ENCODE measurements at regions not wholly inside any gene's neighbourhood (a gene's known extent, or its start where the extent isn't known, plus 50 kb on each side); places are given as distances from the start of the nearest gene placed in this dataset.

- no peak for DNase-seq
- Histone ChIP-seq H3K4me3 (no peak overlapping the region), H3K27ac (replicated peaks) (peak overlapping the region; percentile 71), H3K36me3 (no peaks in the 10 kb centered on the region), H3K9me3 (replicated peaks) (no peaks in the 10 kb centered on the region), H3K4me1 (peaks cover 8% of the 10 kb centered on the region), H3K27me3 (ENCODE audit: low read depth) (no peaks in the 10 kb centered on the region)
- intact Hi-C loops (cut with micrococcal nuclease) = no loop called here
- TF ChIP-seq, protein P1, sequence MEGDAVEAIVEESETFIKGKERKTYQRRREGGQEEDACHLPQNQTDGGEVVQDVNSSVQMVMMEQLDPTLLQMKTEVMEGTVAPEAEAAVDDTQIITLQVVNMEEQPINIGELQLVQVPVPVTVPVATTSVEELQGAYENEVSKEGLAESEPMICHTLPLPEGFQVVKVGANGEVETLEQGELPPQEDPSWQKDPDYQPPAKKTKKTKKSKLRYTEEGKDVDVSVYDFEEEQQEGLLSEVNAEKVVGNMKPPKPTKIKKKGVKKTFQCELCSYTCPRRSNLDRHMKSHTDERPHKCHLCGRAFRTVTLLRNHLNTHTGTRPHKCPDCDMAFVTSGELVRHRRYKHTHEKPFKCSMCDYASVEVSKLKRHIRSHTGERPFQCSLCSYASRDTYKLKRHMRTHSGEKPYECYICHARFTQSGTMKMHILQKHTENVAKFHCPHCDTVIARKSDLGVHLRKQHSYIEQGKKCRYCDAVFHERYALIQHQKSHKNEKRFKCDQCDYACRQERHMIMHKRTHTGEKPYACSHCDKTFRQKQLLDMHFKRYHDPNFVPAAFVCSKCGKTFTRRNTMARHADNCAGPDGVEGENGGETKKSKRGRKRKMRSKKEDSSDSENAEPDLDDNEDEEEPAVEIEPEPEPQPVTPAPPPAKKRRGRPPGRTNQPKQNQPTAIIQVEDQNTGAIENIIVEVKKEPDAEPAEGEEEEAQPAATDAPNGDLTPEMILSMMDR (IDR thresholded peaks at IDR 0.05; ENCODE audit: borderline replicate concordance) = no peak
Observed at GRCh38 chr12:29971446-29971845, 187.7 kb upstream of the TMTC1 start.

- no peaks in the 10 kb centered on the region for H3K9me3 ChIP-seq (replicated peaks)
- H3K4me3 ChIP-seq = no peak overlapping the region
- peak overlapping the region; percentile 71 for H3K27ac ChIP-seq (replicated peaks)
- H3K4me1 ChIP-seq = peaks cover 8% of the 10 kb centered on the region
- no peak for DNase-seq
- TF ChIP-seq, protein P1 (IDR thresholded peaks at IDR 0.05; ENCODE audit: borderline replicate concordance) = no peak
- intact Hi-C loops (cut with micrococcal nuclease) = no loop called here
- no peaks in the 10 kb centered on the region for H3K36me3 ChIP-seq
- H3K27me3 ChIP-seq (ENCODE audit: low read depth) = no peaks in the 10 kb centered on the region
Observed at GRCh38 chr12:29970501-29970900, 186.8 kb upstream of the TMTC1 start.

GRCh38 chr12:29962276-29963035 lies 178.7 kb upstream of the TMTC1 start:
- TF ChIP-seq, protein P1 (IDR thresholded peaks at IDR 0.05; ENCODE audit: borderline replicate concordance) = no peak
- Histone ChIP-seq H3K27me3 (ENCODE audit: low read depth) (no peaks in the 10 kb centered on the region), H3K4me3 (no peak overlapping the region), H3K36me3 (no peaks in the 10 kb centered on the region), H3K27ac (replicated peaks) (no peak overlapping the region), H3K9me3 (replicated peaks) (no peaks in the 10 kb centered on the region), H3K4me1 (no peaks in the 10 kb centered on the region)
- intact Hi-C loops (cut with micrococcal nuclease) = no loop called here
- DNase-seq = no peak

- Histone ChIP-seq H3K9me3 (replicated peaks) (no peaks in the 10 kb centered on the region), H3K4me1 (no peaks in the 10 kb centered on the region), H3K27ac (replicated peaks) (no peak overlapping the region), H3K36me3 (no peaks in the 10 kb centered on the region), H3K27me3 (ENCODE audit: low read depth) (no peaks in the 10 kb centered on the region), H3K4me3 (no peak overlapping the region)
- TF ChIP-seq, protein P1 (IDR thresholded peaks at IDR 0.05; ENCODE audit: borderline replicate concordance) = no peak
- intact Hi-C loops (cut with micrococcal nuclease) = no loop called here
- no peak for DNase-seq
Observed at GRCh38 chr12:29961231-29961630, 177.5 kb upstream of the TMTC1 start.

GRCh38 chr12:29960122-29960521 lies 176.4 kb upstream of the TMTC1 start:
- H3K36me3 ChIP-seq = no peaks in the 10 kb centered on the region
- H3K4me1 ChIP-seq = no peaks in the 10 kb centered on the region
- no peaks in the 10 kb centered on the region for H3K9me3 ChIP-seq (replicated peaks)
- H3K27ac ChIP-seq (replicated peaks) = no peak overlapping the region
- TF ChIP-seq, protein P1 (IDR thresholded peaks at IDR 0.05; ENCODE audit: borderline replicate concordance) = no peak
- no peaks in the 10 kb centered on the region for H3K27me3 ChIP-seq (ENCODE audit: low read depth)
- H3K4me3 ChIP-seq = no peak overlapping the region
- intact Hi-C loops (cut with micrococcal nuclease) = no loop called here
- no peak for DNase-seq
